ENCODE measurements at regions not wholly inside any gene's neighbourhood (a gene's known extent, or its start where the extent isn't known, plus 50 kb on each side); places are given as distances from the start of the nearest gene placed in this dataset.

DNA sequence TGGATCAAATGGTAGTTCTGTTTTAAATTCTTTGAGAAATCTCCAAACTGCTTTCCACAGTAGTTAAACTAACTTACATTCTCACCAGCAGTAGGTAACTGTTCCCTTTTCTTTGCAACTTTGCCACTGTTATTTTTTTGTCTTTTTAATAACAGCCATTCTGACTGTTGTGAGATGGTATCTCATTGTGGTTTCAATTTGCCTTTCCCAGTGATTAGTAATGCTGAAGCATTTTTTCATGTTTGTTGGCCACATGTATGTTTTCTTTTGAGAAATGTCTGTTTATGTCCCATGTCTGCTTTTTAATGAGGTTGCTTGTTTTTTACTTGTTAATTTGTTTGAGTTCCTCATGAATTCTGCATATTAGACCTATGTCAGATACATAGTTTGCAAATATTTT is 198.8 kb downstream of the RAB28 start:
- Histone ChIP-seq H3K27ac (no peak overlapping the region), H3K36me3 (replicated peaks in 1 of 2) (no peaks in the 10 kb centered on the region)

DNA sequence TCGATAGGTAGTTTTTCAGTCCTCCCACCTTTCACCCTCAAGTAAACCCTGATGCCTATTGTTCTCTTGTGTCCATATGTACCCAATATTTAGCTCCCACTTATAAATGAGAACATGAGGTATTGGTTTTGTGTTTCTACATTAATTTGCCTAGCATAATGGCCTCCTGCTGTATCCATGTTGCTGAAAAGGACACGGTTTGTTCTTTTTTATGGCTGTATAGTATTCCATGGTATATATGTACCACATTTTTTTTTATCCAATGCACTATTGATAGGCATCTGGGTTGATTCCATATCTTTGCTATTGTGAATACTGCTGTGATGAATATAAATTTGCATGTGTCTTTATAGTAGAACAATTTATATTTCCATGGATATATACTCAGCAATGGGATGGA is 199.2 kb downstream of the RAB28 start:
- 74 to 86% (median 76%) methylated on average over 2 of the region's 2 CpGs for WGBS, 4 donors
- no peak overlapping the region for H3K4me3 ChIP-seq
- peaks cover 0 to 3% of the 10 kb centered on the region in 2 donors for H3K4me1 ChIP-seq (replicated peaks in 1 of 2)
- intact Hi-C loops (cut with DNase I), result no loop called here
- no peaks in the 10 kb centered on the region for H3K36me3 ChIP-seq (replicated peaks in 1 of 2)
- no peaks in the 10 kb centered on the region for H3K27me3 ChIP-seq
- TF ChIP-seq, protein P1, sequence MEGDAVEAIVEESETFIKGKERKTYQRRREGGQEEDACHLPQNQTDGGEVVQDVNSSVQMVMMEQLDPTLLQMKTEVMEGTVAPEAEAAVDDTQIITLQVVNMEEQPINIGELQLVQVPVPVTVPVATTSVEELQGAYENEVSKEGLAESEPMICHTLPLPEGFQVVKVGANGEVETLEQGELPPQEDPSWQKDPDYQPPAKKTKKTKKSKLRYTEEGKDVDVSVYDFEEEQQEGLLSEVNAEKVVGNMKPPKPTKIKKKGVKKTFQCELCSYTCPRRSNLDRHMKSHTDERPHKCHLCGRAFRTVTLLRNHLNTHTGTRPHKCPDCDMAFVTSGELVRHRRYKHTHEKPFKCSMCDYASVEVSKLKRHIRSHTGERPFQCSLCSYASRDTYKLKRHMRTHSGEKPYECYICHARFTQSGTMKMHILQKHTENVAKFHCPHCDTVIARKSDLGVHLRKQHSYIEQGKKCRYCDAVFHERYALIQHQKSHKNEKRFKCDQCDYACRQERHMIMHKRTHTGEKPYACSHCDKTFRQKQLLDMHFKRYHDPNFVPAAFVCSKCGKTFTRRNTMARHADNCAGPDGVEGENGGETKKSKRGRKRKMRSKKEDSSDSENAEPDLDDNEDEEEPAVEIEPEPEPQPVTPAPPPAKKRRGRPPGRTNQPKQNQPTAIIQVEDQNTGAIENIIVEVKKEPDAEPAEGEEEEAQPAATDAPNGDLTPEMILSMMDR (IDR thresholded peaks at IDR 0.05), result no peak
- no peak for TF ChIP-seq POLR2A (IDR thresholded peaks at IDR 0.05)
- H3K9me3 ChIP-seq (replicated peaks in 1 of 3), result no peaks in the 10 kb centered on the region
- DNase-seq, result no peak
- no peak overlapping the region for H3K27ac ChIP-seq

More for the DNA sequence above, 198.8 kb downstream of the RAB28 start:
- intact Hi-C loops (cut with DNase I), result no loop called here
- no peak overlapping the region for H3K4me3 ChIP-seq
- no peak for DNase-seq
- peaks cover 0 to 6% of the 10 kb centered on the region in 2 donors for H3K4me1 ChIP-seq (replicated peaks in 1 of 2)
- H3K9me3 ChIP-seq (replicated peaks in 1 of 3), result no peaks in the 10 kb centered on the region
- no peaks in the 10 kb centered on the region for H3K27me3 ChIP-seq
- no peak for TF ChIP-seq POLR2A (IDR thresholded peaks at IDR 0.05)
- TF ChIP-seq, protein P1 (IDR thresholded peaks at IDR 0.05), result no peak

DNA sequence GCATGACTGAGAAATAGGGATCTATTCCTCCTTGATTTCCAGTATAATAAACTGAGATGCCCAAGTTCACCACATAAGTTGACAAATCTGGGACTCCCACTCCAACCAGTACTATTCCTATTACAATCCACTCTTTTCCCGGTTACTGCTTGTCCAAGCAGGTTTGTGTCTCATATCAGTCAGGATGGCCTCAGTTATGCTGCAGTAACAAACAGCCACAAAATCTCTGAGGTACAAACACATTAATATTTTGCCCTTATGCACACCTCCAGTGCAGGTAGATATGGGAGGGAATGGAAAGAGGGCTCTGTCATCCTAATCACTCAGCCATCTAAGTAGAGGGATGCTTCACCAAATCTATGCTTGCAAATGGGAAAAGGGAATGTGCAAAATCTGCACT is 207.8 kb downstream of the RAB28 start:
- no peaks in the 10 kb centered on the region for H3K27me3 ChIP-seq
- 92 to 100% (median 97%) methylated on average over 1 of the region's 1 CpG for WGBS, 4 donors
- H3K36me3 ChIP-seq (replicated peaks in 1 of 2), result no peaks in the 10 kb centered on the region
- intact Hi-C loops (cut with DNase I), result no loop called here
- DNase-seq, result no peak
- no peak overlapping the region for H3K27ac ChIP-seq
- H3K4me1 ChIP-seq (replicated peaks in 1 of 2), result no peaks in the 10 kb centered on the region
- no peak overlapping the region for H3K4me3 ChIP-seq
- TF ChIP-seq, protein P1 (IDR thresholded peaks at IDR 0.05), result no peak
- TF ChIP-seq POLR2A (IDR thresholded peaks at IDR 0.05), result no peak
- peaks cover 0 to 11% (median 0%) of the 10 kb centered on the region in 3 donors for H3K9me3 ChIP-seq (replicated peaks in 1 of 3)

DNA sequence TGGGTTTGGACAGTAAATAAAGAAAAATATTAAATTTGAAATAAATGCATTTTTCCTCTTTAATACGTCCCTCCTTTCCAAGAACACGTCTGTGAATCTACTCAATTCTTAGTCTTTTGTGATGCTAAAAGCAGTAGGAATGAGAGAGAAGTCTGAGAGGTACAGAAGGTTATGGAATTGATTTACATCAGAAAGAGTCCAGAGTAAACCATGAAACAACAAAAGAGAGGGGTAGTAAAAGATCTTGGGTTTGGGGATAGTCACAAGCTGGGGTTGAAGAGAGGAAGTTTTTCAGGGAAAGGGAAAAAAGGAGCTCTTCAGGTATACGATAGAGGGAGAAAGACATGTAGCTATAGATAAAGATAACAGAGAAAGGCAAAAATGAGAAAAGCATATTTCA is 215.4 kb downstream of the RAB28 start:
- H3K27me3 ChIP-seq, result no peaks in the 10 kb centered on the region

More for the DNA sequence above, 215.4 kb downstream of the RAB28 start:
- TF ChIP-seq, protein P1 (IDR thresholded peaks at IDR 0.05), result no peak
- no peak for TF ChIP-seq POLR2A (IDR thresholded peaks at IDR 0.05)
- no peak overlapping the region for H3K27ac ChIP-seq
- H3K4me3 ChIP-seq, result no peak overlapping the region
- no peaks in the 10 kb centered on the region for H3K36me3 ChIP-seq (replicated peaks in 1 of 2)
- H3K4me1 ChIP-seq (replicated peaks in 1 of 2), result no peaks in the 10 kb centered on the region
- DNase-seq, result no peak
- intact Hi-C loops (cut with DNase I), result no loop called here
- 75 to 85% (median 81%) methylated on average over 3 of the region's 3 CpGs for WGBS, 4 donors
- peaks cover 0 to 4% (median 1%) of the 10 kb centered on the region in 3 donors for H3K9me3 ChIP-seq (replicated peaks in 1 of 3)
